ENCODE measurements at regions not wholly inside any gene's neighbourhood (a gene's known extent, or its start where the extent isn't known, plus 50 kb on each side); places are given as distances from the start of the nearest gene placed in this dataset.
"Not testable (repeated sequence)": the region's sequence is repeated elsewhere in the genome, so short reads cannot be mapped to it uniquely, and the experiment has no call there.

- DNase-seq (ENCODE audit: low read depth) = no peak
Observed at GRCh38 chr6:144359783-144360182, 74.6 kb downstream of the UTRN start.

DNA sequence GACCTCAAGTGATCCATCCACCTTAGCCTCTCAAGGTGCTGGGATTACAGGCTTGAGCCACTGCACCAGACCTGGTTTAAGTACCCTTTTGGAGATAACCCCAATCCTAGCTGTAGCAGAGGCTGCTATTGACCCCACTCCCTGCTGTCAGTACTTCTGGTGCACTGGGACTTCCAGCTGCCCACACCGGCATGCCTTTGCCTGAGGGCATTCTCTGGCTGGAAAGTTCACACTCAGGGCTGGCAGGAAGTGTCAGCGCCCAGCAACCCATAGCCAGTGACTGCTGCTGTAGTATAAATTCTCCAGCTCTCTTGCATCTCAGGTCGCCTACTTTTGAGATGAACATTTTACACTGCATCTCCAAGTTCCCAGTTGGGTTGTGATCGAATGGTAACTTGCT is 75.3 kb downstream of the UTRN start:
- DNase-seq (ENCODE audit: low read depth) = peak; percentile 90

GRCh38 chr6:144361016-144361415 is 75.9 kb downstream of the UTRN start:
- no peak for DNase-seq (ENCODE audit: low read depth)

DNA sequence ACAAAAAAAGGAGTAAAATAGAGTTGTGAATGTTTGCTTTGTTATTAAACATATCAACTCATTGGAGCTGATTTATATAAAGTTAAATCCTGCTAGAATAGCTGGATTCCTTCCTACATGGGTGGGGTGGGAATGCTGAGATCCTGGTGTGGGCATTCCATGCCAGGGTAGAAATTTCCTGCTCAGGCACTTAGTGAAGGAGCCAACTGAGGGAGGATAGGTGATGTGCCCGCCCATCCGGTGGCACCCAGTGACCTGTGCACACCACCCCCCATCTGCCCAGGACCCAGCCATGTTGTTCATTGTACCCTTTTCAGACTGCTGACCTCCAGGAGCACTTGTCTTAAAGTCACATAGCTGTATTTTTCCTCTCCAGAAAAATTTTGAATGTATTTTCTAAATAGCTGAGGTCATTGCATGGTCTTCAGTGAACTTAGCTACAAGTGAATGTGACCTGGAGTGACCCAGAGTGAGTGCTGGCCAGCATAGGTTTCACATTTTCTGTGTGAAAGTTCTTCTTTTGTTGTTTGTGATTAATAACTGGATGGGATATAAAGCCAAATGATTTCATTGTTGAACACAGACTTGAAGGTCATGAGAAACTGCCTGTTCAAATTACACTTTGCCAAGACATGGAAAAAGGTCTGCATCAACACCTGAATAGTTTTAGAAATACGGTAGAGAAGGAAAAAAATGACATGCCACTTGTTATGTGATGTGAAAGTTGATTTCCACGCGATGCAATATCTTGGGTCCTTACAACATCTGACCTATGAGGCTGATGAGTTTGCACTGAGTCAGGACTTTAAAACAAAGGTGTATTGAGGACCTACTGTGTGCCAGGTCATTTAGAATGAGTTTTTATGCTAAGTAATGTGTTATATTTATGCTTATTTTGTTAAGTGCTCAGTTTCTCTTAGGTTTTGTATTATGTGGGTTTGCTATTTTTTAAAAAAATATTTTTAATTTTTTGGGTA is 77.2 kb downstream of the UTRN start:
- DNase-seq (ENCODE audit: low read depth) = no peak

DNA sequence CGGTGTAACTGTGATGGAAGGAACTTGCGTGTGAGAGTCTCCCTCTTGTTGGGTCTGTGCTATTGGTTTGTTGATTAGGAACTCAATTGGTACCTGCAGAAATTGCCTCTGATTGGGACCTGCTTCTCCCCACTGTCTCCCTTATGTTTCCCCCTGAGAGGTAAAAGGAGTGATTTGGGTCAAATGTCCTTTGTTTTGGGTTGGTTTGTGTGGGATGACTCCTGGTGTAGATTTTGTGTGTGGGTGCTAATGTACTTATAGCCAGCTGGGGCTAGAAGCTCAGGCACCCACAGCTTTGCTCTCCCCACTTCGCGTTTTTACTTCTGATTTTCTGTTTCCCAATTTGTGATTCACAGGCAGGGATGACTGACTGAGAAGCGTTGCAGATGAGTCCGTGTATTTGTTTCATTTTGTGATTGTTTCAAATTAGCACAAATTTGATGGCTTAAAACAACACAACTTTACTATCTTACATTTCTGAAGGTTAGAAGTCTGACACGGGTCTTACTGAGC is 79.1 kb downstream of the UTRN start:
- DNase-seq (ENCODE audit: low read depth) = no peak

DNA sequence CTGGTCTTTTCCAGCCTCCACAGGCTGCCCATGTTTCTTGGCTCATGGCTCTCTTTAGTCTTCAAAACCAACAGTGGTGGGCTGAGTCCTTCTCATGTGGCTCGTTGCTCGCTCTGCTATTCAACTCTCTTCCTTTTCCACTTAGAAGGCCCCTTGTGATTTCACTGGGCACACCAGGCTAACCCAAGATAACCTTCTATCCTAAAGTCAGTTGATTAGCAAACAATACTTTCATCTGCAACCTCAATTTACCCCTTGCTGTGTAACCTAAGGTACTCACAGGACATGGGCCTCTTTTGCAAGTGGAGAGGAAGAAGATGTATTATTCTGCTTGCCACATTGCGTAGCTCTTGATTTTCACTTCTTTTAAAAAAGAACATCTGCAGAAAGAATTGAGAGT is 79.6 kb downstream of the UTRN start:
- no peak for DNase-seq (ENCODE audit: low read depth)

GRCh38 chr6:144365271-144365670 is 80.1 kb downstream of the UTRN start:
- no peak for DNase-seq (ENCODE audit: low read depth)

GRCh38 chr6:144369696-144370095 is 84.6 kb downstream of the UTRN start:
- not testable (repeated sequence) for DNase-seq (ENCODE audit: low read depth)

DNA sequence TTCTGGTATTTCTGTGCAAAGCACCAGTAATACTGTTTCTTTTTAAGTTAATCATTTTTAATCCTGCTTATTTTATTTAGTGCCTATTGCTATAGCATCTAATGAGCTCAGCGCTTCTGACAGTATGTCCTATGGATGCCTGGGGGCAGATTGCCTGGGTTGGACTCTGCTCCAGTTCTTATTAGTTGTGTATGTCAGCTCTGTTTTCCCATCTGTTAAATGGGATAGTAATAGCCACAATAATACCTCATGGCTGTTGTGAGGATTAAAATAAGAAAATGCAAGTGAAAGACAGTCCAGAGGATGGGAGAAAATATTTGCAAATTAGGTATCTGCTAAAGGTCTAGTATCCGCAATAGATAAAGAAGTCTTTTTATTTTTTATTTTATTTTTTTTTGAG is 87.0 kb downstream of the UTRN start:
- no peak for DNase-seq (ENCODE audit: low read depth)

- DNase-seq (ENCODE audit: low read depth) = no peak
Observed at GRCh38 chr6:144372611-144373594, 87.8 kb downstream of the UTRN start.

DNA sequence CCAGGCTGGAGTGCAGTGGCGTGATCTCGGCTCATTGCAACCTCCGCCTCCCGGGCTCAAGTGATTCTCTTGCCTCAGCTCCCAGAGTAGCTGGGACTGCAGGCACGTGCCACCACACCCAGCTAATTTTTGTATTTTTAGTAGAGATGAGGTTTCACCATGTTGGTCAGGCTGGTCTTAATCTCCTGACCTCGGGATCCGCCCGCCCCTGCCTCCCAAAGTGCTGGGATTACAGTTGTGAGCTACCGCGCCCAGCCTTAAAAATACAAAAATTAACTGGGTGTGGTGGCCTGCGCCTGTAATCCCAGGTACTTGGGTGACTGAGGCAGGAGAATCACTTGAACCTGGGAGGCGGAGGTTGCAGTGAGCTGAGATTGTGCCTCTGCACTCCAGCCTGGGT is 89.4 kb downstream of the UTRN start:
- DNase-seq (ENCODE audit: low read depth) = not testable (repeated sequence)

- peak; percentile 39 for DNase-seq (ENCODE audit: low read depth)
Observed at GRCh38 chr6:144377586-144378210, 92.6 kb downstream of the UTRN start.

DNA sequence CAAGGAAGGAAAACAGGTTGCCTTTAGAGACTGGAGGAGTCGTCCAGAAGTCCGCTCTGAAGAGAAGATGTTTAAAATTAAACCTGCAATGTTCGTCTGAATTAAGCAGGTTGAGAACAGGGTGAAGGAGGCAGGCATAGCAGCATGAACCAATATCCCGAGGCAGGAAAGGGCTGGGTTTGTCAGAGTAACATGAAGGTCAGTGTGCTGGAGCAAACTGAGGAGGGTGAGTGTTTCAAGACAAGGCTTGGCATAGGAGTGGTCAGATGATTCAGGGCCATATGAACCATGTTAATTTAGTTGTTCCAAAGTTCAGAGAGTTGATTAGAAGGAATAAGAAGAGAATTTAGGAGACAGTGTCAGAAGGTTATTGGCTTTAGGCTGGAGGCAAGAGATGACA is 93.3 kb downstream of the UTRN start:
- peak; percentile 38 for DNase-seq (ENCODE audit: low read depth)

DNA sequence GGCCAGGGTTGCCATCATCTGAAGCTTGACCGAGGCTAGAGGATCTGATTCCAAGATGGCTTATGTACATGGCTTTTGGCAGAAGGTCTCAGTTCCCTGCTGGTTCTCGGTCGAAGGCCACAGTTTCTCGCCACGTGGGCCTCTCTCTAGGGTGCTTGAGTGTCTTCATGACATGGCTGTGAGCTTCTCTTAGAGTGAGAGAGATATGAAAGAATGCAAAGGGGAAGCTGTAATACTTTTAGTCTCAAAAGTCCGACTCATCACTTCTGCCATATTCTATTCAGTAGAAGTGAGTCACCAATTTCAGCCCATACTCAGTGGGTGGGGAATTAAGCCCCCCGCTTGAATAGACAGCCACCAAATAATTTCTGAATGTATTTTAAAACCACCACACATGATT is 94.2 kb downstream of the UTRN start:
- peak; percentile 37 for DNase-seq (ENCODE audit: low read depth)

DNA sequence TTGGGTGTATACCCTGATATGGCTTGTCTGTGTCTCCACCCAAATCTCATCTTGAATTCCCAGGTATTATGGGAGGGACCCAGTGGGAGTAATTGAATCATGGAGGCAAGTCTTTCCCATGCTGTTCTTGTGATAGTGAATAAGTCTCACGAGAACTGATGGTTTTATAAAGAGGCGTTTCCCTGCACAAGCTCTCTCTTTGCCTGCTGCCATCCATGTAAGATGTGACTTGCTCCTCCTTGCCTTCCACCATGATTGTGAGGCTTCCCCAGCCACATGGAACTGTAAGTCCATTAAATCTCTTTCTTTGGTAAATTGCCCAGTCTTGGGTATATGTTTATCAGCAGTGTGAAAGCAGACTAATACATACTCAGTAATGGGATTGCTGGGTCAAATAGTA is 96.4 kb downstream of the UTRN start:
- not testable (repeated sequence) for DNase-seq (ENCODE audit: low read depth)

- DNase-seq (ENCODE audit: low read depth) = no peak
Observed at GRCh38 chr6:144383336-144383735, 98.2 kb downstream of the UTRN start.

GRCh38 chr6:144384427-144384826 is 99.3 kb downstream of the UTRN start:
- DNase-seq (ENCODE audit: low read depth) = no peak

GRCh38 chr6:144389474-144389873 is 104.3 kb downstream of the UTRN start:
- DNase-seq (ENCODE audit: low read depth) = not testable (repeated sequence)

DNA sequence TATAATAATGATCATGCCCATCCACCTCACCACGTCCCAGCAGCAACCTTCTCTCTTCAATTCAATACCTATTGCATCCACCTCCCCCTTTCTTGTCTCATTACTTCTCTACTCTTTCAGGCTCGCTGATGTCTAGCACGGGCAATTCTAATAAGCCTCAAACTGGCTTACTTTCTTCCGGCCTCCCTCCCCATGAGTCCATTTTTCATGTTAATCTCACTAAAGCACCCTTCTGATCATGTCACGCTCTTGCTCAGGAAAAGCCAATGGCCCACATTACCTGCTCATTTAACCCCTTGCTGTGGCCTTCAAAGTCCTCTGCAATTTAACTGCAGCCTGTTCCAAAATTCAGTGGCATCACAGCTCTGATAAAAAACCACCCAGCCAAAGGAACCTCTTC is 105.1 kb downstream of the UTRN start:
- no peak for DNase-seq (ENCODE audit: low read depth)

DNA sequence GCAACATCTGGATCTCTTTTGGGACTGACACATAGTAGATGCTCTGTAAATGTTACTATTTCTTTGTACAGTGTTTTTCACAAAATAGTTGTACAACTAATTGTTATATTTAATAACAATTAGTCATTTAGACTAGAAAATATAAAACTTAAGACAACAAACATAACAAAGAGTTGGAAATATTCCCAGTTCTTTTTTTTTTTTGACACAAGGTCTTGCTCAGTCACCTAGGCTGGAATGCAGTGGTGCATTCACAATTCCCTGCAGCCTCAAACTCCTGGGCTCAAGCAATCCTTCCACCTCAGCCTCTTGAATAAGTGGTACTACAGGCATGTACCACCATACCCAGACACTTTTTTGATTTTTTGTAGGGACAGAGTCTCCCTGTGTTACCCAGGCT is 105.8 kb downstream of the UTRN start:
- DNase-seq (ENCODE audit: low read depth) = no peak

DNA sequence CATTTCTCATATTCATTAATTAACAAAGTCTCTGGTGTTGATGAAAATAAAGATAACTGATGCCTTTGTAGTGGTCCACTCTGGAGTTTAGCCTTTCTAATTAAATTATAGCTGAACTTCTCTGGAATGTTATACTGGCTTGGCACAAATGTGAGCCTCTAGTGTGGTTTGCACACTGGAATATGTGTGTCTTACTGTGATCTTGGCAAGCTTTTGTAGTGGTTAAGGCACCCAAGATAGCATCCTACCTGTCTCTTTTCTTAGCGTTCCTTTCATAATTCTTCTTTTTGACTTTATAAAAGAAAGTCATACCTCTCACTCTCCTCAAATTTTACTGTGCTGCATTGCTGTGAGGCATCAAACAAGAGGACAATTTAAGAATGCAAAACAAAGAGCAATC is 107.4 kb downstream of the UTRN start:
- DNase-seq (ENCODE audit: low read depth) = no peak

DNA sequence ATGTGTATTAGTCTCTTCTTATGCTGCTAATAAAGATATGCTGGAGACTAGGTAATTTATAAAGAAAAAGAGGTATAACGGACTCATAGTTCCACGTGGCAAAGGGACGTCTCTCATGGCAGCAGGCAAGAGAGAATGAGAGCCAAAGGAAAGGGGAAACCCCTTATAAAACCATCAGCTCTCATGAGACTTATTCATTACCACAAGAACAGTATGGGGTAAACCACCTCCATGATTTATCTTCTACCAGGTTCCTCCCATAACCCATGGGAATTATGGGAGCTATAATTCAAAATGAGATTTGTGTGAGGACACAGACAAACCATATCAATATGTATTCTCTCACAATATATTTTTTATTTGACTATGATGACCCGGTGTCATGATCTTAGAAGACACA is 109.1 kb downstream of the UTRN start:
- peak; percentile 41 for DNase-seq (ENCODE audit: low read depth)

All from RPMI7951 (cell line).